Muscle layer of duodenum (tissue), 2 donors: ENCODE measurements at regions not wholly inside any gene's neighbourhood (a gene's known extent, or its start where the extent isn't known, plus 50 kb on each side); places are given as distances from the start of the nearest gene placed in this dataset.

Experiments
- H3K27ac ChIP-seq: one replicate; pipeline ENCODE4 v1.7.0; 2013; ENCODE audit warnings: mild to moderate bottlenecking, low read length
- H3K27me3 ChIP-seq: one replicate; pipeline ENCODE4 v1.7.0; 2013; ENCODE audit warnings: low read depth, mild to moderate bottlenecking, control low read depth, low read length
- H3K36me3 ChIP-seq, 2 donors: one replicate each; pipeline ENCODE4 v1.7.0; 2013; ENCODE audit warnings: low read length in 2 of 2, control low read depth in 1 of 2, mild to moderate bottlenecking in 1 of 2; ENCODE audit not compliant: insufficient read depth in 2 of 2, control insufficient read depth in 1 of 2
- H3K4me1 ChIP-seq, 2 donors: one replicate each; pipeline ENCODE4 v1.7.0; 2013; ENCODE audit warnings: low read length in 2 of 2, mild to moderate bottlenecking in 2 of 2, control low read depth in 1 of 2, moderate library complexity in 1 of 2; ENCODE audit not compliant: insufficient read depth in 2 of 2, control insufficient read depth in 1 of 2
- H3K4me3 ChIP-seq, 2 donors: one replicate each; pipeline ENCODE4 v1.7.0; 2013; ENCODE audit warnings: low read length in 2 of 2, low read depth in 1 of 2, mild to moderate bottlenecking in 1 of 2
- H3K9me3 ChIP-seq, 2 donors: one replicate each; pipeline ENCODE4 v1.7.0; 2013; ENCODE audit warnings: low read length in 2 of 2, control low read depth in 1 of 2, mild to moderate bottlenecking in 1 of 2; ENCODE audit not compliant: control insufficient read depth in 1 of 2
- donor health status: healthy.

- Histone ChIP-seq H3K4me1 (no peaks in the 10 kb centered on the region), H3K27ac (no peak overlapping the region)
Observed at GRCh38 chr5:107232788-107233187, 437.9 kb downstream of the EFNA5 start.

GRCh38 chr5:107232293-107232692, 438.4 kb downstream of the EFNA5 start:
- Histone ChIP-seq H3K36me3 (no peaks in the 10 kb centered on the region), H3K9me3 (no peaks in the 10 kb centered on the region), H3K4me3 (no peak overlapping the region), H3K4me1 (no peaks in the 10 kb centered on the region), H3K27ac (no peak overlapping the region), H3K27me3 (no peaks in the 10 kb centered on the region)

More at GRCh38 chr5:107232788-107233187, 437.9 kb downstream of the EFNA5 start:
- Histone ChIP-seq H3K27me3 (no peaks in the 10 kb centered on the region), H3K4me3 (no peak overlapping the region), H3K36me3 (no peaks in the 10 kb centered on the region), H3K9me3 (no peaks in the 10 kb centered on the region)

- H3K4me1 ChIP-seq = no peaks in the 10 kb centered on the region
- H3K4me3 ChIP-seq = no peak overlapping the region
- no peaks in the 10 kb centered on the region for H3K27me3 ChIP-seq
- H3K9me3 ChIP-seq = no peaks in the 10 kb centered on the region
- no peak overlapping the region for H3K27ac ChIP-seq
- no peaks in the 10 kb centered on the region for H3K36me3 ChIP-seq
Observed at GRCh38 chr5:107231191-107231590, 439.5 kb downstream of the EFNA5 start.

GRCh38 chr5:107230367-107230766, 440.4 kb downstream of the EFNA5 start:
- Histone ChIP-seq H3K9me3 (no peaks in the 10 kb centered on the region), H3K4me1 (no peaks in the 10 kb centered on the region), H3K4me3 (no peak overlapping the region), H3K36me3 (no peaks in the 10 kb centered on the region), H3K27me3 (no peaks in the 10 kb centered on the region), H3K27ac (no peak overlapping the region)

GRCh38 chr5:107228226-107228625, 442.5 kb downstream of the EFNA5 start:
- no peak overlapping the region for H3K4me3 ChIP-seq
- no peaks in the 10 kb centered on the region for H3K9me3 ChIP-seq
- no peaks in the 10 kb centered on the region for H3K36me3 ChIP-seq
- H3K4me1 ChIP-seq = no peaks in the 10 kb centered on the region
- no peaks in the 10 kb centered on the region for H3K27me3 ChIP-seq
- H3K27ac ChIP-seq = no peak overlapping the region

- Histone ChIP-seq H3K27ac (no peak overlapping the region), H3K36me3 (no peaks in the 10 kb centered on the region), H3K4me3 (no peak overlapping the region), H3K4me1 (no peaks in the 10 kb centered on the region), H3K27me3 (no peaks in the 10 kb centered on the region), H3K9me3 (no peaks in the 10 kb centered on the region)
Observed at GRCh38 chr5:107224272-107224671, 446.5 kb downstream of the EFNA5 start.

GRCh38 chr5:107223066-107223465, 447.7 kb downstream of the EFNA5 start:
- Histone ChIP-seq H3K27ac (no peak overlapping the region), H3K4me3 (no peak overlapping the region), H3K36me3 (no peaks in the 10 kb centered on the region), H3K9me3 (no peaks in the 10 kb centered on the region), H3K27me3 (no peaks in the 10 kb centered on the region), H3K4me1 (no peaks in the 10 kb centered on the region)

- H3K4me3 ChIP-seq = no peak overlapping the region
- H3K36me3 ChIP-seq = no peaks in the 10 kb centered on the region
- H3K27ac ChIP-seq = no peak overlapping the region
- no peaks in the 10 kb centered on the region for H3K4me1 ChIP-seq
- no peaks in the 10 kb centered on the region for H3K9me3 ChIP-seq
- H3K27me3 ChIP-seq = no peaks in the 10 kb centered on the region
Observed at GRCh38 chr5:107219993-107220392, 450.7 kb downstream of the EFNA5 start.

GRCh38 chr5:107218457-107219193, 452.1 kb downstream of the EFNA5 start:
- H3K9me3 ChIP-seq = no peaks in the 10 kb centered on the region
- no peaks in the 10 kb centered on the region for H3K27me3 ChIP-seq
- H3K4me1 ChIP-seq = no peaks in the 10 kb centered on the region
- no peak overlapping the region for H3K27ac ChIP-seq
- H3K36me3 ChIP-seq = no peaks in the 10 kb centered on the region
- H3K4me3 ChIP-seq = no peak overlapping the region

GRCh38 chr5:107217721-107218130, 453.0 kb downstream of the EFNA5 start:
- Histone ChIP-seq H3K36me3 (no peaks in the 10 kb centered on the region), H3K27me3 (no peaks in the 10 kb centered on the region), H3K27ac (no peak overlapping the region), H3K9me3 (no peaks in the 10 kb centered on the region), H3K4me1 (no peaks in the 10 kb centered on the region), H3K4me3 (no peak overlapping the region)

GRCh38 chr5:107216587-107216986, 454.1 kb downstream of the EFNA5 start:
- Histone ChIP-seq H3K36me3 (no peaks in the 10 kb centered on the region), H3K4me3 (no peak overlapping the region), H3K27ac (no peak overlapping the region), H3K9me3 (no peaks in the 10 kb centered on the region), H3K27me3 (no peaks in the 10 kb centered on the region), H3K4me1 (no peaks in the 10 kb centered on the region)

GRCh38 chr5:107215611-107216010, 455.1 kb downstream of the EFNA5 start:
- no peak overlapping the region for H3K4me3 ChIP-seq
- no peaks in the 10 kb centered on the region for H3K4me1 ChIP-seq
- no peaks in the 10 kb centered on the region for H3K9me3 ChIP-seq
- no peaks in the 10 kb centered on the region for H3K27me3 ChIP-seq
- no peaks in the 10 kb centered on the region for H3K36me3 ChIP-seq
- H3K27ac ChIP-seq = no peak overlapping the region
